ENCODE measurements at regions not wholly inside any gene's neighbourhood (a gene's known extent, or its start where the extent isn't known, plus 50 kb on each side); places are given as distances from the start of the nearest gene placed in this dataset.

DNA sequence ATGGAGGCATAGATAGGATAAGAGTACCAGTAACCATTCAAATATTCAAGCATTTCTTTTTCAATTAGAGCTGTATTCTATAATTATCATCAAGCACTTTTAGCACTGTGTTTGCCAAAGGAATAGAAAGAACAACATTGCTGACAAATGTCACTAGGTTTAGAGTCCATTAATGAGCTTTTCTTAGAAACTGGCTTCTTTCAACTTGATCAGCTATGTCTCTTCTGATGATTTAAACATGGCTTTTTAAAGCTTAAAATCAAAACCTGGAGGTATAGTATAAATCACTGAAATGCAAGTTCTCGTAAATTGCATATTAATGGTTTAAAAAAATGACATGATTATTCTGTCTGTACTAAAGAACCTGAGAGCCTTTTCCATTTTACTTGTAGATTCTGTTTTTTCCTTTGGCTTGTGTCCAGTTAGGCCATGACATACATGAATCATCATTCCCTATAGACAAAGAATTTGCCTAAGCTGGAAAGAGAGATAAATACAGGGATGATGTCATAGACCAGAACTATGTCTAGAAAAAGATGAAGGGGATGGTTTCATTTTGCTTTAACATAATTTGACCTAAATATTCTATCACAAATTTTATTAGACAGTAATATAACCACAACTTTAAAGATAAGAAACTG, 340.1 kb upstream of the CTSO start:
- TF ChIP-seq, protein P1, sequence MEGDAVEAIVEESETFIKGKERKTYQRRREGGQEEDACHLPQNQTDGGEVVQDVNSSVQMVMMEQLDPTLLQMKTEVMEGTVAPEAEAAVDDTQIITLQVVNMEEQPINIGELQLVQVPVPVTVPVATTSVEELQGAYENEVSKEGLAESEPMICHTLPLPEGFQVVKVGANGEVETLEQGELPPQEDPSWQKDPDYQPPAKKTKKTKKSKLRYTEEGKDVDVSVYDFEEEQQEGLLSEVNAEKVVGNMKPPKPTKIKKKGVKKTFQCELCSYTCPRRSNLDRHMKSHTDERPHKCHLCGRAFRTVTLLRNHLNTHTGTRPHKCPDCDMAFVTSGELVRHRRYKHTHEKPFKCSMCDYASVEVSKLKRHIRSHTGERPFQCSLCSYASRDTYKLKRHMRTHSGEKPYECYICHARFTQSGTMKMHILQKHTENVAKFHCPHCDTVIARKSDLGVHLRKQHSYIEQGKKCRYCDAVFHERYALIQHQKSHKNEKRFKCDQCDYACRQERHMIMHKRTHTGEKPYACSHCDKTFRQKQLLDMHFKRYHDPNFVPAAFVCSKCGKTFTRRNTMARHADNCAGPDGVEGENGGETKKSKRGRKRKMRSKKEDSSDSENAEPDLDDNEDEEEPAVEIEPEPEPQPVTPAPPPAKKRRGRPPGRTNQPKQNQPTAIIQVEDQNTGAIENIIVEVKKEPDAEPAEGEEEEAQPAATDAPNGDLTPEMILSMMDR (IDR thresholded peaks at IDR 0.05 in 4 of 5, conservative IDR thresholded peaks at IDR 0.05 in 1 of 5): no peak
- TF ChIP-seq POLR2A (IDR thresholded peaks at IDR 0.05): no peak

Data from gastrocnemius medialis (tissue), 4 donors.